ENCODE measurements at regions not wholly inside any gene's neighbourhood (a gene's known extent, or its start where the extent isn't known, plus 50 kb on each side); places are given as distances from the start of the nearest gene placed in this dataset.
A peak's percentile ranks its signal among the peaks of the same experiment; 100 is the strongest.

GRCh38 chrX:106356580-106356979 is 188.5 kb downstream of the PWWP3B start:
- no peak for DNase-seq (ENCODE audit: low spot score)

DNA sequence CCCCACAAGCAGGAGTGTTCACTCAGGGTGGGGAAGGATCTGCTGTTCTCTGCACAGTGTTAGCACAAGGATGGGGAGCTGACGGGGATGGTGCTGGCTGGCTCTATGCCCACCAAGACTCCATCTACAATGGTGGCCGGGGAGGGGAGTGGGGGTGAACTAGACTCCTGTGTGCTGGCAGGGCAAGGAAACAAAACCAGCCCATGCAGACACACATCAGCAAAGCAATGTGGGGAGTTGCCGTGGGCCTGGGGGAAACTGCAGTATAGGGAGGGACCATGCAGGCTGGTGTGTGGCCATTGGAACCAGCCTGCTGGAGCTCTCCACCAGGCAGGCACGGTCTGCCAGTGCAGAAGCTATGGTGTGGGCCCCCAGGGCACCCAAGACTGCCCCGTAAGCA is 195.1 kb downstream of the PWWP3B start:
- DNase-seq (ENCODE audit: low spot score), result no peak

- DNase-seq (ENCODE audit: low spot score), result peak; percentile 10
Observed at GRCh38 chrX:106378616-106379015, 210.5 kb downstream of the PWWP3B start.

DNA sequence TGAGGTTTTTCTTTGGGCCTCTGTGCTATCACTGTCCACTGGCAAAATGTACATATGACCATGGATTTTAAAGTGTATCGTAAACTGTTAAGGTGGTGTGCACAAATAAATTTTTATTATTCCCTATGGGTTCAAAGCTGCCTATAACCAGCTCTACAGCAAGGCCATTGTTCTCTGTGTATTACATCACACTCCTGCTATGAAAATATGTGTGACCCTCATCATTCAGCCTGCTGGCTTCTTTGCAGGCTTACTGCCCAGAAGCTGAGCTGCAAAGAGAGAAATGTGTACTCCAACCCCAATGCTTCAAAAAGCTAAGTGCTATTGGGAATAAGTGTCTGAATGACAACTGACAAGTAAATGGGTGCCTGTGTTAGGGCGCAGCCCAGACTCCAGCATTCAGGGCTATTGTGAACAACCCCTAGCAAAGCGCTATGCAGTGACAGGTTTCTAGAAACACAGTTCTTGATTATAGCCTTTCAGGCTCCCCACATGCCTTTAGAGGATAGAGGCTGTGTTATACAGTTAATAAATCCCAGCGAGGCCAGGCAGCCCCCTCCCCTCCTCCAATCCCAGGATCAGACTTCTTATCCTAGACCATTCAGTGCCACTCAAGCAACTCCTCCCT is 220.4 kb upstream of the RADX start:
- DNase-seq (ENCODE audit: low spot score), result no peak

DNA sequence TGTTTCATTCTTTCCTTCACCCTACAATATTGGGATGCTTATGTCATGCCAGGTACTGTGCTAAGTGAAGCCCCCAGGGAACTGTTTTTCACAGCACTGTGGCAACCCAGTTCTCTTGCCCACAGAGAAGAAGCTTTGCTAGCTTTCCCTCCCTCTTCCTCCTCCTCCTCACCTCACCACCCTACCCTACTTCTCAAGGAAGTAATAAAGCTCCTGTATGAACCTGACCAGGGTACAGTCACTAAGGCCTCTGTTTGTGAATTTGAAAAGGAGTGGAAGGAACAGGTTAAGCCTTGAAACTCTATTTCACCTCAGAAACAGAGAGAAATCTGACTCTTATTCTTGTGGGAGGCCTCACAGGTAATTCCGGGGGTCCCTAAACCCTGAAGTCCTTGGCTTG is 219.4 kb upstream of the RADX start:
- DNase-seq (ENCODE audit: low spot score), result no peak

- peak; percentile 5 for DNase-seq (ENCODE audit: low spot score)
Observed at GRCh38 chrX:106397788-106398538, 213.8 kb upstream of the RADX start.

- DNase-seq (ENCODE audit: low spot score), result no peak
Observed at GRCh38 chrX:106401965-106402559, 209.7 kb upstream of the RADX start.

DNA sequence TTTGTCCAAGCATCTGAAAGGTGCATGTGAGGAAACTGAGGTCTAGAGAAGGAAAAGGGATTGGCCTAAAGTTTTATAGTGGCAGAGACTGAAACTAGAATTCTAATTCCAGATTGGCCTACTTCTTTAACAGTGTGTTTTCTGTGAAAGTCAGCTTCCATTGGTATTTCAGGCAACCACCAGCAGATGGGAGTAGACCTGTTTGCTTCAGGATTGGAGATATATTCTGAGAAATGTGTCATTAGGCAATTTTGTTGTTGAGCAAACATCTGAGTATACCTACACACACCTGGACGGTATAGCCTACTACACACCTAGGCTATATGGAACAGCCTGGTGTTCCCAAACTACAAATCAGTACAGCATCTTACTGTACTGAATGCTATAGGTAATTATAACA is 207.3 kb upstream of the RADX start:
- no peak for DNase-seq (ENCODE audit: low spot score)

- peak; percentile 6 for DNase-seq (ENCODE audit: low spot score)
Observed at GRCh38 chrX:106415276-106415895, 196.4 kb upstream of the RADX start.

- DNase-seq (ENCODE audit: low spot score), result no peak
Observed at GRCh38 chrX:106436691-106437090, 175.1 kb upstream of the RADX start.

DNA sequence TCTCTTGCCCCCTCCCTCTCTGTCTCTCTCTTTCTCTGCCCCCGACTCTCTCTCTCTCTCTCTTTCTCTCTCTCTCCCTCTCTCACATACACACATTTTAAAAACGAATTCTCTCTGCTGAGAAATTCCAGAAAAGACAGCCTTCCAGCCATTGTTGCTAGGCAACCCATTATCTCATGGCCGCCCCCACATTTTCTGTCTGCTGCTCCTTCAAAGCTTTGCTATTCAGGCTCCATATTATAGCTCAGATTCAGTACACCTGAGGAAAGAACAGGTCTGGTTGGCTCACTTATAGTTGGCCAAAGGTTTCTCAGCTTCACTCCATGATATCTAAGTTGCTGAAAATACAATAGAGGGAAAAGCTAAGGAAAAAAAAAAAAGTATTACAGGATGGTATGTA is 174.4 kb upstream of the RADX start:
- no peak for DNase-seq (ENCODE audit: low spot score)

- DNase-seq (ENCODE audit: low spot score), result no peak
Observed at GRCh38 chrX:106450405-106450804, 161.4 kb upstream of the RADX start.

DNA sequence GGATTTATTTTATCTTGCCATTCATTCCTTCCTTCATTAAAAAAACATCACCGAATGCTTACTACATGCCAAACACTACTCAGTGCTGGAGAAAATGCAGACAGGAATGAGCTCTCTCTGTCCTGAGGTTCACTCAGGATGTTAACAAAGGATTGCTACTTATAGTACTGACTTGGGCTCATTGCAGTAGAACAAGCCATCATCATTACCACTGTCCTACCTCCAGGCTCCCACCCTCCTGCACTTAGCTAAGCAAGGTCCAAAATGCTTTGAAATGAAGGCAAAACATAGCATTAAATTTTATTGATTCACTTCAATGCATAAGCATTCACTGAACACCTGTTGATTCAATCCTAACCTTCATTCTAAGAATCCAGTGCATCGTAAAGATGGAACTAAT is 159.8 kb upstream of the RADX start:
- no peak for DNase-seq (ENCODE audit: low spot score)

GRCh38 chrX:106454991-106455390 is 156.8 kb upstream of the RADX start:
- DNase-seq (ENCODE audit: low spot score), result no peak

GRCh38 chrX:106457802-106458201 is 154.0 kb upstream of the RADX start:
- no peak for DNase-seq (ENCODE audit: low spot score)

GRCh38 chrX:106467422-106467821 is 144.4 kb upstream of the RADX start:
- DNase-seq (ENCODE audit: low spot score), result no peak

- no peak for DNase-seq (ENCODE audit: low spot score)
Observed at GRCh38 chrX:106467943-106468342, 143.8 kb upstream of the RADX start.

DNA sequence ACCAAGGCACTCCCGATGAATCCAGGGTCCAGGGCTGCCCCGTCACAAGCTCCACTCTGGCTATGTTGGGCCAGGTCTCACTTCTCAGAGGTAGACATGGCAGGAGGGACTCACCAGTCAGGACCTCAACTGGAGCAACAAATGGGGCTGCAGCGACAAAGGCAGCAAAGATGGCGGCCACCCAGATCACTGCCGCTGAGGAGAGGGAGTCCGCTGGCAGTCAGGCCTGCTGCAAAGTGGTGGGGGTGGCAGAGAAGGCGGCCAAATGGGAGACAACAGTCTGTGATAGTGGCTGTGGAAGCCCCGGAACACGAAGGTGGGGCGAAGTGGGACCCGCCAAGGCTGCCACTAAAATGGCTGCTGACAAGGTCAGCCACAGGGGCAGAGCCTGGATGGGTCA is 143.3 kb upstream of the RADX start:
- DNase-seq (ENCODE audit: low spot score), result no peak

DNA sequence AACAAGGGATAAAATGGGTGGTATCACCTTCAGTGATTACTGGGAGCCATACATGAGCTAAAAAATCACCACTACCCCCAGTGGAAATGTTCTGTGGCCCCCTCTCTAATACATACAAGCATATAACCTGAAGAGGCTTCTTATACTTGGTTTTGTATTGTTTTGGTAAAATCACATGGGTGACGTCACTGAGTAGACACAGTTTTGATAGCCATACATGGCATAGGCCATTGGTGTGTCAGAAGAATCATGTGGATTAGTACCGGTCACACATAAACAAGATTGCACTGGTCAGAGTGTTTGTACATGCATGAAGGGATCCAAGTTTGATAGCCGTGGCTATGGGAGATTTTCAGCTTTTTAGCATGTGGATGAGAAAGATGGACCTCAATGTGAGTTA is 131.9 kb upstream of the RADX start:
- DNase-seq (ENCODE audit: low spot score), result no peak

DNA sequence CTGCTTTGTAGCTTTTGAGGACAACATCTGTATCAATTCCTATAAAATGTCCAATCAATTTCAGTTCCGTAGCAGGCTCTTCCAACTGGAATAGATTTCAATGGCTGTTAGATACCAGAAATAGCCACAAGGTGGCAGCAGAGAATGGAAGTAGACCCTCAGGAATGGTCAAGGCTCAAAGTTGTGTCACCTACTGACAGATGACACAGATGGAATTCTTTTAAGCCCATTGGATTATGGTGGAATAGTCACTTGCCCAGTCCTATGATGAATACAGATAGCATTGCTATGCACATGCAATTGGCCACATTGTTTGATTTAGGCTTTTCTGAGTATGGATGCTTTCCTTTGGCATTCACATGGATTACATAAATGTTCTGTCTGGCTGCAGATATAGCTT is 130.4 kb upstream of the RADX start:
- peak; percentile 41 for DNase-seq (ENCODE audit: low spot score)

DNA sequence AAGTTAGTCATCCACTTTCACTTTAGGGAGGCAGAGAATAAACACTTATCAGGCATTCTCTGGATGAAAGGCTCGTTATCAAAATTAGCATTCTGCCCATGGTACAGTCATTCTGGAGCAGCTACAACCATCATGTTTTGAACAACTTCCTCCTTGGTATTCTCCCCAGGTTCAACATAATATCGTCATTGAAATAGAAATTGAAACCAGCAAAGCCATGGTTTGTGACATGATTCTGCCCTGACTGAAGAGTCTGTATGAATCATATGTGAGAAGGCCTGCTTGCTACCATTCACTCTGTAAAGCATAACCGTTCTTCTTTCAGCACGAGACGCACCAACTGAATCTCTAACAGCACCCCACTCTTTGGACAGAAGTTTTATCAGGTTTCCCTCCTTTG is 127.5 kb upstream of the RADX start:
- DNase-seq (ENCODE audit: low spot score), result no peak

DNA sequence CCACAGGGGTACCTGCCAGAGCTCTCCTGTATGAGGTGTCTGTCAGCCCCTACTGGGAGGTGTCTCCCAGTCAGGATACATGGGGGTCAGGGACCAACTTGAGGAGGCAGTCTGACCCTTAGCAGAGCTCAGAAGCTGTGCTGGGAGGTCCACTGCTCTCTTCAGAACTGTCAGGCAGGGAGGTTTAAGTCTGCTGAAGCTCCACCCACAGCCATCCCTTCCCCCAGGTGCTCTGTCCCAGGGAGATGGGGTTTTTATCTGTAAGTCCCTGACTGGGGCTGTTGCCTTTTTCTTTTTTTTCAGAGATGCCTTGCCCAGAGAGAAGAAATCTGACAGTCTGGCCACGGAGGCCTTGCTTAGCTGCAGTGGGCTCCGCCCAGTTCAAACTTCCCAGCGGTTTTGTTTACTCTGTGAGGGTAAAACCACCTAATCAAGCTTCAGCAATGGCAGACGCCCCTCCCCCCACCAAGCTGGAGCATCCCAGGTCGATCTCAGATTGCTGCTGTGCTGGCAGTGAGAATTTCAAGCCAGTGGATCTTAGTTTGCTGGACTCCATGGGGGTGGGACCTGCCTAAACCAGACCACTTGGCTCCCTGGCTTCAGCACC is 118.5 kb upstream of the RADX start:
- peak; percentile 42 for DNase-seq (ENCODE audit: low spot score)

All from H4 (cell line).